Neural cell (in vitro differentiated cells): ENCODE measurements at regions not wholly inside any gene's neighbourhood (a gene's known extent, or its start where the extent isn't known, plus 50 kb on each side); places are given as distances from the start of the nearest gene placed in this dataset.

Source experiments
- CTCF ChIP-seq: fragments of 450-650 bp; IDR thresholded peaks from 2 replicates; pipeline ENCODE4 v1.5.1; 2014; ENCODE audit warnings: antibody characterized with exemption, mild to moderate bottlenecking, moderate library complexity; ENCODE audit not compliant: poor library complexity, severe bottlenecking
- EP300 ChIP-seq: fragments of 450-650 bp; conservative IDR thresholded peaks from 2 replicates; pipeline ENCODE4 v1.6.1; 2014; ENCODE audit warnings: antibody characterized with exemption, mild to moderate bottlenecking, moderate library complexity; ENCODE audit not compliant: poor library complexity, severe bottlenecking
- EZH2 ChIP-seq: fragments of 200-600, 300-800 bp; shearing (Covaris generic), sonication (generic); IDR thresholded peaks from 2 replicates; pipeline ENCODE4 v1.6.1; 2014; ENCODE audit warnings: antibody characterized with exemption, low read length, borderline replicate concordance, mild to moderate bottlenecking; ENCODE audit not compliant: insufficient read depth, poor library complexity, severe bottlenecking
- MXI1 ChIP-seq: fragments of 450-650 bp; conservative IDR thresholded peaks from 2 replicates; pipeline ENCODE4 v1.6.1; 2014; ENCODE audit warnings: antibody characterized with exemption, mild to moderate bottlenecking; ENCODE audit not compliant: poor library complexity, severe bottlenecking
- POLR2AphosphoS5 ChIP-seq: IDR thresholded peaks from 2 replicates; pipeline ENCODE4 v1.6.1; 2012
- RAD21 ChIP-seq: fragments of 450-650 bp; conservative IDR thresholded peaks from 2 replicates; pipeline ENCODE4 v1.6.1; 2014; ENCODE audit warnings: antibody characterized with exemption, mild to moderate bottlenecking, moderate library complexity
- REST ChIP-seq: IDR thresholded peaks from 2 replicates; pipeline ENCODE4 v1.6.1; 2012; ENCODE audit warnings: borderline replicate concordance
- SMC3 ChIP-seq: fragments of 450-650 bp; conservative IDR thresholded peaks from 2 replicates; pipeline ENCODE4 v1.6.1; 2014; ENCODE audit warnings: antibody characterized with exemption, mild to moderate bottlenecking, moderate library complexity; ENCODE audit not compliant: poor library complexity

GRCh38 chr2:122748552-122749011 is 993.1 kb downstream of the TSN start:
- TF ChIP-seq POLR2AphosphoS5 (no peak), EZH2 (no peak), CTCF (no peak), MXI1 (no peak), EP300 (no peak), RAD21 (peak; percentile 17), REST (no peak), SMC3 (no peak)
